HTR-8/SVneo (cell line): ENCODE measurements at regions not wholly inside any gene's neighbourhood (a gene's known extent, or its start where the extent isn't known, plus 50 kb on each side); places are given as distances from the start of the nearest gene placed in this dataset.
"Not testable (repeated sequence)": the region's sequence is repeated elsewhere in the genome, so short reads cannot be mapped to it uniquely, and the experiment has no call there.

ENCODE experiments used
- DNase-seq: peaks from one replicate; pipeline ENCODE4 v3.0.0; 2011; ENCODE audit warnings: low spot score, mixed read lengths; ENCODE audit not compliant: insufficient read length
- FAIRE-seq: peaks from 2 replicates; lab custom pipeline; 2011; peaks lifted over from hg19 to GRCh38; lab: Jason Lieb, UNC

- DNase-seq (no peak), FAIRE-seq (no peak)
Observed at GRCh38 chr16:51987519-51987918, 559.4 kb downstream of the TOX3 start.

DNA sequence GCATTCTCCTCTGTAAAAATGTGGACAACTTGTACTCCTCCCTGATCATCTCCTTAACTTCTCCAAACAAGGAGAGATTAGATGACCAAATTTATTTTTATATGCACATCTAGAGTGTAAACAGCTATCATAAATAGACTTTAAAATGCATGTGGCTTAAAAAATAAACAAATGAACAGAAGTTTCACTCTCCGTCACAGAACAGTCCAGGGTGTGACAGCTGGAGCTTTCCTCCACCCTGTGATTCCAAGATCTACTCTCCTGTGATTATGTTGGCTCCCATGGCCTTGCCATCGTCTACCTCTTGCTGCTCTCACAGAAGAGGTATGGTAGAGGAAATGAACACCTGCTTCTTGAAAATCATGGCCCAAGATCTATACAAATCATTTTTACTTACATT lies 560.2 kb downstream of the TOX3 start:
- no peak for DNase-seq
- no peak for FAIRE-seq

DNA sequence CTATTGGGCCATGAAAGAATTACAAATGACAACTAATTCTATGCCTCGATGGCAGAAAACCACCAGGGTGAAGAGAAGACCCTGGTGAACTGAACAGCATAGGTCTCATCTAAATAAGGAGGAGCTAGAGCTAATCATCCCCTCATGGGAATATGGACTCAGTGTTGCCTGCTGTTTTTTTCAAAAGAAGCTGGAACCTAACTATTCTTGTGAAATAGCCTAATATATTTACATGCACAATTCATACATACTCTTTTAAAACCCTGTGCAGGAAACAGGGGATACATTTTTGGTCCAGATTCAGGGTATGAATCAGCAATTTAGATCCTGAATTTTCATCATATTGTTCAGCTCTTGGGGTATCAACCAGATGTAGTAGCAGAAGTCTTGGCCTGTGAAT lies 560.6 kb downstream of the TOX3 start:
- DNase-seq (no peak), FAIRE-seq (no peak)

DNA sequence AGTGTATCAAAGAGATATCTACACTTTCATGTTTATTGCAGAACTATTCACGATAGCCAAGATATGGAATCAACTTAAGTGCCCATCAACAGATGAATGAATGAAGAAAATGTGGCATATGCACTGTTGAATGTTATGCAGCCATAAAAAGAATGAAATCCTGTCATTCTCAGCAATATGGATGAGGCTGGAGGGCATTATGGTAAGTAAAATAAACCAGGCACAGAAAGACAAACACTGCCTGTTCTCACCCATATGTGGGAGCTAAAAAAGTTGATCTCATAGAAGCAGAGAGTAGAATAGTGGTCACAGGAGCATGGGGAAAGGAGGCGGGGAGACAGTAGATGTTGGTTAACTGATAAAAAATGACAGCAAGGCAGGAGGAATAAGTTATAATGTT lies 561.8 kb downstream of the TOX3 start:
- no peak for FAIRE-seq
- DNase-seq: no peak

GRCh38 chr16:51984395-51984794 lies 562.5 kb downstream of the TOX3 start:
- no peak for FAIRE-seq
- no peak for DNase-seq

DNA sequence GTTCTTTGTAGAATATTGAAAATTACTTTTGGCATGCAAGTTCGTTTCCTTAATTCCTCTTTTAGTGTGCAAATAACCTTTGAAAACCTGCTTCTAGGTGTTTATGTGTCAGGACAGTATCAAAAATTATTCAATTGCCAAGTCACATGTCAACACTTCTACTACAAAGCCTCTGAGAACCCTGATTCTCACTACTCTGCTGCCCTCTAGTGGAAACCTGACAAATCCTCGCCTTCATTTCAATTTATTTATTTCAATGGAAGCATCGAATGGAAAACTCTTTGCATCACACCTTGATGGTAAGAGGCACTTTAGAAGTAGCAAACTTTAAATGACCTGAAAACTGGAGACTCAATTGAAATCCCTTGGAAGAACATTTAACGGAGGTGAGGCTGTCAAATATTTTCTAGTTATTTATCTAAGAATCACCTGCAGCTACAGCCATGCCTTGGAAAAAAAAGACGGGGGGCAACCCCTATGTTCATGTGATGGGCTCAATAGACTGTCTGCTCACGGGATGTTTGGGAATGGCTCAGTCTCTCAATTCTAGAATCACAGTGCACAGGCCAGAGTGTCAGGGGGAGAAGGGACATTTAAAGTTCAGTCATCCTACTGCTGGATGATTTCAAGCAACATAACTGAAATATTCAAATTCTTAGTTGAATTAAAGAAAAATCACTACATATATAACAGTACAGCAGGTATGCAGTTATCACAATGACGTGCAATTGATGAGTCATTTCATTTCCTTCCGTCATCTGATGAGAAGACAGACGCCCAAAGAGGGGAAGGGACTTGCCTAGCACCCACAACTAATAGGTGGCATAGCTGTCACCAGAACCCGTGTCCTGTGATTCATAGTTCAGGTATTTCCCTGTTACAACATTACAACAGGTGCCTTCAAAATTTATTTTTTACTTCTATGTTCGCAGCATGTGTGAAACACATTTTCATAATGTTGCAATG lies 563.9 kb downstream of the TOX3 start:
- FAIRE-seq (no peak), DNase-seq (peak; percentile 28)

GRCh38 chr16:51981725-51982124 lies 565.2 kb downstream of the TOX3 start:
- DNase-seq (no peak), FAIRE-seq (no peak)

DNA sequence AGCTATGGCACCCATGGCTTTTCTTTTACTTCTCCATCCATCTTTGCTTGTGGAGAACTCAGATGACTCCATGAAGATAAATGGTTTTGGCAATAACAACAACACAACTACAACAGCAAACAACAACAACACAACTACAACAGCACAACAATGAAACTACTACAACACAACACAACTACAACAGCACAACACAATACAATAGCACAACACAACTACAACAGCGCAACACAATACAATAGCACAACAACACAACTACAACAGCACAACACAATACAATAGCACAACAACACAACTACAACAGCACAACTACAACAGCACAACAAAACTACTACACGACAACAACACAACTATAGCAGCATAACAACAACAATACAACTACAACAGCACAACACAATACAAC lies 569.4 kb downstream of the TOX3 start:
- DNase-seq: not testable (repeated sequence)
- FAIRE-seq: peak; percentile 99

DNA sequence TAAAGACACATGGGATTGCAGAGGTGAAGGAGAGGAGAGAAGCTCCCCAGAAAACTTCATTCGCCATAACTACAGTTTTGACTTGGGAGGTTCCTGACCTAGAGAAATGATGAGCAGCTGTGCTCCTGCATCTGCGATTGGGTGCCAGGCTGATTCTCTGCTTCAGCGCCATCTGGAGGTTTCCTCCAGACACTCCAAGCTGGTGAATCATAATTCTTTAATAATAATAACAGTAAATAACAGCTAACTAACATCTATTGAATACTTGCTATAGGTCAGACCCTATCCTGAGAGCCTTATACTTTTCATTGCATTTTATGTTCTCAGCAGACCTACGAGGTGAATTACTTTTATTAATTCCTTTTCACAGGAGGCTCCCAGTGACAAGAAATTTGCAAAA lies 575.8 kb downstream of the TOX3 start:
- FAIRE-seq (no peak), DNase-seq (peak; percentile 8)

- FAIRE-seq (no peak), DNase-seq (no peak)
Observed at GRCh38 chr16:51968749-51969148, 578.2 kb downstream of the TOX3 start.

- DNase-seq (no peak), FAIRE-seq (no peak)
Observed at GRCh38 chr16:51967646-51968045, 579.3 kb downstream of the TOX3 start.

DNA sequence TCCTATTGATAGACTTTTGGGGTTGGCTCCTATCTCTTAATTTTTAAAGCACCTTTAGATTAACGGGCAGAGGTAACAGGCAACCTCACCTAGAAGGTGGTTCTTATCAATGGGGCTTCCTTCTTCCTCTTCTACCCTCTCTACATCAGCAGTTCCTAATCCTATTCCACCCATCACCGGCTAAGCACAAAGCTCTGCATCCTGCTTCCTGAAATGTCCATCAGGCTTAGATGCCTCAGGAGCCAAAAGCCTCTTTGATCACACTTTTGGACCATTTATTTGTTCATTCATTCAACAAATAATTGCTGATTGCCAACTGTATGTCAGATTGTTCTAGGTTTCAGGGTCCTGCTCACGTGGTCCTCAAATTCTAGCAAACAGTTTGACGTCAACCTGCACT lies 586.0 kb downstream of the TOX3 start:
- FAIRE-seq: no peak
- no peak for DNase-seq

DNA sequence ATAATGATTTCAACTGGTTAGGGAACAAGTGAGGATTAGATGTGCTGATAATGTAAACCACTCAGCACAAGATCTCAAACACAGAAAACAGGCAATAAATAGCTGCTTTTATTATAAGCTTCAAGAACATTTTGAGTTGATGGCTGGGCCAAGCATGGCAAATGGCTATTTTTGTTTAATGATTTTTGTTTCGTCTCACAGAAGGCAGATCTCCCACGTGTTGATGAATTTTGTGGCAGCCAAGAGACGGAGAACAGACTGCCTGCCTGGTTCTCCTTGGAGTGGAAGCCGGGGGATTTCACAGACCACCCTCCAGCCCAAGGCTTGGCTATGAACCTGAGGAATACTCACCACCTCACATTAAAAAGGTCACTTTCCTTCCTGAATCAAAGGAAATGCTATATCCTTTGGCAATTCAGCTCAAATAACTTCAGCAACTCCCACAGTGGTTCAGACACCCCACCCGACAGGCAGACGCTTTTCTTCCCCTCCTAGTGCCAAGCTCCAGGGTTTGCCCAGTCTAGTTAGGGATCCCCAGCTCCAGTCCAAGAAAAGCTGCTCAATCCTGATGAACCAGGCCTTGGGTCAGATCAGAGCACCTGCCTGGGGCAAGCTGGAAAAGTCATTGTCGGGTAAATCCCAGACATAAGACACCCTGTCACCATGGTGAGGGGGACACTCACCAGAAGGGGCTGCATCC lies 593.5 kb downstream of the TOX3 start:
- no peak for FAIRE-seq
- no peak for DNase-seq

GRCh38 chr16:51952500-51952899 lies 594.4 kb downstream of the TOX3 start:
- DNase-seq (no peak), FAIRE-seq (no peak)

DNA sequence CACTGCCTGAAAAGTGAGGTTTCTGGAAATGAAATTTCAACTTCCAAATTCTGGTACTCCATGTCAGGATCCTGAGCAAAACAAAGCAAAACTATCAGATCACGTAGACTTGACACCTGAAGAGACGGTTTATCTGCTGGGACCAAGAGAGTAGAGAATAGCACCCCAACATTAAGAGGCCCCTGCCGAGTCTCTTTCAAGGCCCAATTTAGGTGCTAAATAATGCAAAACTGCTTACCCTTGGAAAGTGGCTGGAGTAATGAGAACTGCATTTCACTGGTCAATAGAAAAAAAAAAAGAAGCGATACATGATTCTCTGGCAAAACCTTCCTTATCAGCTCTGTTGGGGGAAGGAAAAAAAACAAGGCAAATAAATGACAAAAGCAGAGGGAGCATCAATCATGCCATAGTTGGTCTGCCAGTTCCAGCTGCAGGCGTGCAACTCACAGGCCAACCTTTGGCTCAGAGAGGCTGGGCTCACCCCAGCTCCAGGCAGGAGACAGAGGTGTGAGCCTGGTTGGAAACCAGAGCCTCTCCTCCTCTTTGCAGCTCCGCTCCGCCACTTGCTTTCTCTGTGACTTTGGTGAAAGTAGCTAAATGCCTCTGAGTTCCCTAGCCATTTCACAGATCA lies 595.2 kb downstream of the TOX3 start:
- FAIRE-seq (no peak), DNase-seq (no peak)

- DNase-seq (no peak), FAIRE-seq (no peak)
Observed at GRCh38 chr16:51950118-51950780, 596.7 kb downstream of the TOX3 start.

GRCh38 chr16:51949282-51949681 lies 597.7 kb downstream of the TOX3 start:
- no peak for FAIRE-seq
- no peak for DNase-seq

DNA sequence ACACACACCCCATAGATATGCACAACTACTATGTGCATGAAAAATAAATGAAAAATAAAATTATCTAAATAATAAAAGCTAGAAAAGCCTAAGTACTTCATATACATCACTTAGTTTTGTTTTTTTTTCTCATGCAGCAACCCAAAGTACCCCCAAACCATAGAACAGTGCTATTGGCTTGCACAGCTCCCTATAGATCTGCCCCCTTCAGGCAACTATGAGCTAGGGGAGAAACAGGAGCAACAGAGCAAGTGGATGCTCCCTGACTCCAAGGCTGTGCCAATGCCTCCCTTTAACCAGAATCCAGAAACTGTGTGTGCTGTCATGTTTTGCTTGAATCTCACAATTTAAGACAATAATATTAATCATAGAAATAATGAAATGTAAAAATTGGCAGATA lies 605.5 kb downstream of the TOX3 start:
- FAIRE-seq (no peak), DNase-seq (no peak)

DNA sequence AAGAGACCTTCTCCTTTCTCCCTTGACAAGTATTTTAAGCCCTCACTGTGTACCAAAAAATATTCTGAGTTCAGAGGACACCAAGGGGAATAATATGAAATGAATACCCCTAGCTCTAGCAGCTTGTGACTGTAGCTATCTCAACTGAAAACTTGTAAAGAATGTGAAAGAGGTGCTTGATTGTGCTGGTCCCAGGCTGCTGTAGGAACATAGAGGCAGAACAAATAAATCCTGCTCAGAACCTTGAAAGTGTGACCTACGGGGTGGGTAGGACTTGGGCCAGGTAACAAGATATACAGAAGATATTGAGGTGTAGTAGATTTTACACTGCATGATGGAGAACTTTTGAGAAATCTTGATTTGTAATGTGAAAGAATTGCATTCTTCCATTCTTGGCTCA lies 606.8 kb downstream of the TOX3 start:
- FAIRE-seq: no peak
- no peak for DNase-seq

- FAIRE-seq (no peak), DNase-seq (no peak)
Observed at GRCh38 chr16:51939378-51939871, 607.5 kb downstream of the TOX3 start.
